DND-41 (cell line): ENCODE measurements at regions not wholly inside any gene's neighbourhood (a gene's known extent, or its start where the extent isn't known, plus 50 kb on each side); places are given as distances from the start of the nearest gene placed in this dataset.

Experiments
- EZH2 ChIP-seq: IDR thresholded peaks from 3 replicates; pipeline ENCODE4 v1.6.1; 2012; ENCODE audit warnings: borderline replicate concordance, low read depth, mild to moderate bottlenecking, moderate library complexity, low read length, inconsistent platforms; ENCODE audit not compliant: severe bottlenecking
- TF ChIP-seq, protein P1 (sequence below): IDR thresholded peaks from 2 replicates; pipeline ENCODE4 v1.5.1; 2012; ENCODE audit warnings: borderline replicate concordance, low read length, moderate library complexity, mild to moderate bottlenecking; ENCODE audit not compliant: poor library complexity, severe bottlenecking; ENCODE audit errors: extremely low read depth

DNA sequence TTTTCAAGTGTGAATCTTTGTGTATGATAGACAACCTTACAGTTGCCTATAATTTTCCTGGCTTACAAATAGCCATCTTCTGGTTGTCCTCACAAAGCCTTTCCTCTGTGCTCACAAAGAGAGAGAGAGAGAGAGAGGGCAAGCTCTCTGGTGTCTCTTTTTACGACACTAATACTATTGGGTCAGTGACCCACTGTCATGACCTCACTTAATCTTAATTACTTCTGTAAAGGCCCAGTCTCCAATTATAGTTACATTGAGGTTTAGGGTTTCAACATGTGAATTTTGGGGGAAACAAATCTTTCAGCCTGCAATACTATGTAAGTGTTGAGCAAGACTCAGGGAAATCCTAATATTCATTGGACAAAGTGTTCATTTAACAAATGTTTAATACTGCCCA is 167.4 kb upstream of the COL11A1 start:
- TF ChIP-seq, protein P1, sequence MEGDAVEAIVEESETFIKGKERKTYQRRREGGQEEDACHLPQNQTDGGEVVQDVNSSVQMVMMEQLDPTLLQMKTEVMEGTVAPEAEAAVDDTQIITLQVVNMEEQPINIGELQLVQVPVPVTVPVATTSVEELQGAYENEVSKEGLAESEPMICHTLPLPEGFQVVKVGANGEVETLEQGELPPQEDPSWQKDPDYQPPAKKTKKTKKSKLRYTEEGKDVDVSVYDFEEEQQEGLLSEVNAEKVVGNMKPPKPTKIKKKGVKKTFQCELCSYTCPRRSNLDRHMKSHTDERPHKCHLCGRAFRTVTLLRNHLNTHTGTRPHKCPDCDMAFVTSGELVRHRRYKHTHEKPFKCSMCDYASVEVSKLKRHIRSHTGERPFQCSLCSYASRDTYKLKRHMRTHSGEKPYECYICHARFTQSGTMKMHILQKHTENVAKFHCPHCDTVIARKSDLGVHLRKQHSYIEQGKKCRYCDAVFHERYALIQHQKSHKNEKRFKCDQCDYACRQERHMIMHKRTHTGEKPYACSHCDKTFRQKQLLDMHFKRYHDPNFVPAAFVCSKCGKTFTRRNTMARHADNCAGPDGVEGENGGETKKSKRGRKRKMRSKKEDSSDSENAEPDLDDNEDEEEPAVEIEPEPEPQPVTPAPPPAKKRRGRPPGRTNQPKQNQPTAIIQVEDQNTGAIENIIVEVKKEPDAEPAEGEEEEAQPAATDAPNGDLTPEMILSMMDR = no peak
- TF ChIP-seq EZH2 = no peak
